Activated CD4-positive, CD25-positive, alpha-beta regulatory T cell treated with anti-CD3 and anti-CD28 coated beads, Interleukin-2, amount 50 U/mL, for 16 hours (primary cell): ENCODE measurements at regions not wholly inside any gene's neighbourhood (a gene's known extent, or its start where the extent isn't known, plus 50 kb on each side); places are given as distances from the start of the nearest gene placed in this dataset.
"Not testable (repeated sequence)": the region's sequence is repeated elsewhere in the genome, so short reads cannot be mapped to it uniquely, and the experiment has no call there.

ENCODE experiments used
- DNase-seq: peaks from one replicate; pipeline ENCODE4 v3.0.0-alpha.2; 2020; ENCODE audit warnings: low read depth, low spot score

GRCh38 chr5:36526537-36526936 is 79.9 kb upstream of the SLC1A3 start:
- DNase-seq, result no peak

- DNase-seq, result no peak
Observed at GRCh38 chr5:36528588-36528987, 77.8 kb upstream of the SLC1A3 start.

GRCh38 chr5:36529142-36529541 is 77.3 kb upstream of the SLC1A3 start:
- no peak for DNase-seq

GRCh38 chr5:36530215-36530614 is 76.2 kb upstream of the SLC1A3 start:
- no peak for DNase-seq

- DNase-seq, result no peak
Observed at GRCh38 chr5:36531401-36531800, 75.0 kb upstream of the SLC1A3 start.

GRCh38 chr5:36535378-36535777 is 71.0 kb upstream of the SLC1A3 start:
- DNase-seq, result no peak

- DNase-seq, result no peak
Observed at GRCh38 chr5:36535859-36536615, 70.4 kb upstream of the SLC1A3 start.

GRCh38 chr5:36536616-36537005 is 69.8 kb upstream of the SLC1A3 start:
- no peak for DNase-seq

GRCh38 chr5:36537724-36538123 is 68.7 kb upstream of the SLC1A3 start:
- DNase-seq, result no peak

- DNase-seq, result no peak
Observed at GRCh38 chr5:36552651-36553393, 53.6 kb upstream of the SLC1A3 start.

- not testable (repeated sequence) for DNase-seq
Observed at GRCh38 chr5:36555035-36555434, 51.4 kb upstream of the SLC1A3 start.
